ENCODE measurements at regions not wholly inside any gene's neighbourhood (a gene's known extent, or its start where the extent isn't known, plus 50 kb on each side); places are given as distances from the start of the nearest gene placed in this dataset.

- Histone ChIP-seq H3K27ac (no peak overlapping the region), H3K4me3 (no peak overlapping the region), H3K9ac (ENCODE audit: insufficient read length) (no peak overlapping the region), H3K9me3 (ENCODE audit: low read depth, low read length) (no peaks in the 10 kb centered on the region), H3K36me3 (ENCODE audit: insufficient read depth, low read length) (no peaks in the 10 kb centered on the region)
- TF ChIP-seq POLR2AphosphoS5 (IDR thresholded peaks at IDR 0.05; ENCODE audit: borderline replicate concordance, low read depth, low read length) (no peak), FOXP2 (optimal IDR thresholded peaks at IDR 0.05; ENCODE audit: control extremely low read depth, extremely low read length, insufficient read depth) (no peak), EZH2 (IDR thresholded peaks at IDR 0.05) (no peak)
- no peak for DNase-seq (ENCODE audit: low read depth, low spot score)
These were observed 988.2 kb downstream of the SUCLG1 start for GRCh38 chr2:83470928-83471327.

- no peaks in the 10 kb centered on the region for H3K9me3 ChIP-seq (ENCODE audit: low read depth, low read length)
- no peak for DNase-seq (ENCODE audit: low read depth, low spot score)
- H3K4me3 ChIP-seq: no peak overlapping the region
These were observed 994.6 kb downstream of the SUCLG1 start for GRCh38 chr2:83464444-83464843.

GRCh38 chr2:83462881-83463280, 996.2 kb downstream of the SUCLG1 start:
- no peak overlapping the region for H3K27ac ChIP-seq
- H3K4me3 ChIP-seq: no peak overlapping the region
- no peak overlapping the region for H3K9ac ChIP-seq (ENCODE audit: insufficient read length)
- no peaks in the 10 kb centered on the region for H3K36me3 ChIP-seq (ENCODE audit: insufficient read depth, low read length)
- H3K9me3 ChIP-seq (ENCODE audit: low read depth, low read length): no peaks in the 10 kb centered on the region
- TF ChIP-seq FOXP2 (optimal IDR thresholded peaks at IDR 0.05; ENCODE audit: control extremely low read depth, extremely low read length, insufficient read depth) (no peak), EZH2 (IDR thresholded peaks at IDR 0.05) (no peak), POLR2AphosphoS5 (IDR thresholded peaks at IDR 0.05; ENCODE audit: borderline replicate concordance, low read depth, low read length) (no peak)
- DNase-seq (ENCODE audit: low read depth, low spot score): no peak

More at GRCh38 chr2:83464444-83464843, 994.6 kb downstream of the SUCLG1 start:
- Histone ChIP-seq H3K9ac (ENCODE audit: insufficient read length) (no peak overlapping the region), H3K36me3 (ENCODE audit: insufficient read depth, low read length) (no peaks in the 10 kb centered on the region), H3K27ac (no peak overlapping the region)
- TF ChIP-seq FOXP2 (optimal IDR thresholded peaks at IDR 0.05; ENCODE audit: control extremely low read depth, extremely low read length, insufficient read depth): no peak
- TF ChIP-seq EZH2 (IDR thresholded peaks at IDR 0.05): no peak
- no peak for TF ChIP-seq POLR2AphosphoS5 (IDR thresholded peaks at IDR 0.05; ENCODE audit: borderline replicate concordance, low read depth, low read length)

- no peak for DNase-seq (ENCODE audit: low read depth, low spot score)
- Histone ChIP-seq H3K4me3 (no peak overlapping the region), H3K36me3 (ENCODE audit: insufficient read depth, low read length) (no peaks in the 10 kb centered on the region), H3K27ac (no peak overlapping the region), H3K9me3 (ENCODE audit: low read depth, low read length) (no peaks in the 10 kb centered on the region), H3K9ac (ENCODE audit: insufficient read length) (no peak overlapping the region)
- TF ChIP-seq POLR2AphosphoS5 (IDR thresholded peaks at IDR 0.05; ENCODE audit: borderline replicate concordance, low read depth, low read length) (no peak), FOXP2 (optimal IDR thresholded peaks at IDR 0.05; ENCODE audit: control extremely low read depth, extremely low read length, insufficient read depth) (no peak), EZH2 (IDR thresholded peaks at IDR 0.05) (no peak)
These were observed 997.9 kb downstream of the SUCLG1 start for GRCh38 chr2:83461135-83461534.

- DNase-seq (ENCODE audit: low read depth, low spot score): no peak
These were observed 999.6 kb downstream of the SUCLG1 start for GRCh38 chr2:83459456-83459855.

GRCh38 chr2:83435989-83436388, 1023.1 kb downstream of the SUCLG1 start:
- no peak for DNase-seq (ENCODE audit: low read depth, low spot score)
- TF ChIP-seq EZH2 (IDR thresholded peaks at IDR 0.05): no peak
- no peak for TF ChIP-seq FOXP2 (optimal IDR thresholded peaks at IDR 0.05; ENCODE audit: control extremely low read depth, extremely low read length, insufficient read depth)
- no peak for TF ChIP-seq POLR2AphosphoS5 (IDR thresholded peaks at IDR 0.05; ENCODE audit: borderline replicate concordance, low read depth, low read length)
- Histone ChIP-seq H3K27ac (no peak overlapping the region), H3K36me3 (ENCODE audit: insufficient read depth, low read length) (no peaks in the 10 kb centered on the region), H3K4me3 (no peak overlapping the region), H3K9ac (ENCODE audit: insufficient read length) (no peak overlapping the region), H3K9me3 (ENCODE audit: low read depth, low read length) (no peaks in the 10 kb centered on the region)

More at GRCh38 chr2:83459456-83459855, 999.6 kb downstream of the SUCLG1 start:
- H3K9ac ChIP-seq (ENCODE audit: insufficient read length): no peak overlapping the region
- H3K4me3 ChIP-seq: no peak overlapping the region
- no peaks in the 10 kb centered on the region for H3K36me3 ChIP-seq (ENCODE audit: insufficient read depth, low read length)
- no peaks in the 10 kb centered on the region for H3K9me3 ChIP-seq (ENCODE audit: low read depth, low read length)
- H3K27ac ChIP-seq: no peak overlapping the region
- TF ChIP-seq EZH2 (IDR thresholded peaks at IDR 0.05) (no peak), POLR2AphosphoS5 (IDR thresholded peaks at IDR 0.05; ENCODE audit: borderline replicate concordance, low read depth, low read length) (no peak), FOXP2 (optimal IDR thresholded peaks at IDR 0.05; ENCODE audit: control extremely low read depth, extremely low read length, insufficient read depth) (no peak)

- no peak overlapping the region for H3K27ac ChIP-seq
- no peak overlapping the region for H3K4me3 ChIP-seq
- no peaks in the 10 kb centered on the region; the same call in 1 of the 2 replicates for H3K9me3 ChIP-seq (ENCODE audit: low read depth, low read length)
- TF ChIP-seq EZH2 (IDR thresholded peaks at IDR 0.05) (no peak), FOXP2 (optimal IDR thresholded peaks at IDR 0.05; ENCODE audit: control extremely low read depth, extremely low read length, insufficient read depth) (no peak), POLR2AphosphoS5 (IDR thresholded peaks at IDR 0.05; ENCODE audit: borderline replicate concordance, low read depth, low read length) (no peak)
- no peak overlapping the region for H3K9ac ChIP-seq (ENCODE audit: insufficient read length)
- DNase-seq (ENCODE audit: low read depth, low spot score): no peak
- H3K36me3 ChIP-seq (ENCODE audit: insufficient read depth, low read length): no peaks in the 10 kb centered on the region
These were observed 1038.1 kb downstream of the SUCLG1 start for GRCh38 chr2:83420993-83421392.

GRCh38 chr2:83394134-83394904, 1064.8 kb downstream of the SUCLG1 start:
- no peak for DNase-seq (ENCODE audit: low read depth, low spot score)
- H3K9ac ChIP-seq (ENCODE audit: insufficient read length): no peak overlapping the region
- H3K27ac ChIP-seq: no peak overlapping the region
- TF ChIP-seq EZH2 (IDR thresholded peaks at IDR 0.05): no peak
- TF ChIP-seq FOXP2 (optimal IDR thresholded peaks at IDR 0.05; ENCODE audit: control extremely low read depth, extremely low read length, insufficient read depth): no peak
- TF ChIP-seq POLR2AphosphoS5 (IDR thresholded peaks at IDR 0.05; ENCODE audit: borderline replicate concordance, low read depth, low read length): no peak
- no peak overlapping the region for H3K4me3 ChIP-seq
- H3K9me3 ChIP-seq (ENCODE audit: low read depth, low read length): no peaks in the 10 kb centered on the region
- H3K36me3 ChIP-seq (ENCODE audit: insufficient read depth, low read length): no peaks in the 10 kb centered on the region

Measured in SK-N-MC (cell line).